Fibroblast of upper back skin (primary cell): ENCODE measurements at regions not wholly inside any gene's neighbourhood (a gene's known extent, or its start where the extent isn't known, plus 50 kb on each side); places are given as distances from the start of the nearest gene placed in this dataset.
A peak's percentile ranks its signal among the peaks of the same experiment; 100 is the strongest.

Experiments used
- DNase-seq: peaks from one replicate; pipeline ENCODE4 v3.0.0-alpha.2; 2013

DNA sequence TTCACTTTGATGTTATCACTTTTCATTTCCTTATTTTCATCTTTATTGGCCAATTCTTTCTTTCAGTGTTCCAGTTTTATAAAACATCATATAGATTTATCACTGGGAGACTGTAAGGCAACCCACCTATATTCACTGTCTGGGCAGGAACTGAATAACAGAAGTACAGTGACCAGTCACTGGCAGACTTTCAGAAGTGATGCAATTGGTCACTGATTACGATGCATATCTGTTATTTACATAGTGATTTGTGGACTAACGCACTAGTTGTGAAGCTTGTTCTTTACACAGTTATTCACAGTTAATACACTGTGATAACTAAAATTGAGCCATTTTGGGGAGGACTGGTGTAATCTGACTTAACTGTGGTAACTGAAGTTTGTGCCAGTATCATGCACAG lies 190.2 kb upstream of the DPH6 start:
- no peak for DNase-seq

DNA sequence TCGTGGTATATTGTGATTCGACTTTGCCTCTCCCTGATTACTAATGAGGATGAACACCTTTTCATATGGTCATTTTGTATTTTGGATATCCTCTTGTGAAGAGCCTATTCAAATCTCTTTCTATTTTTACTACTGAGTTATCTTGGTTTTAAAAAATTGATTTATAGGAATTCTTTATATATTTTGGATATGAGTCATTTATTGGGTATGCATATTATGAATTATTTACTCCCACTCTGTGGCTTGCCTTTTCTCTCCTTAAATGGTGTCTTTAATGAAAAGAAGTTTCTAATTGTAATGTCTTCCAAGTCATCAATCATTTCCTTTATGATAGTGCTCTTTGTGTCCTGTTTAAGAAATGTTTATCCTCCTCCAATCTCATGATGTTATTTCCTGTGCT lies 191.5 kb upstream of the DPH6 start:
- peak; percentile 66 for DNase-seq

DNA sequence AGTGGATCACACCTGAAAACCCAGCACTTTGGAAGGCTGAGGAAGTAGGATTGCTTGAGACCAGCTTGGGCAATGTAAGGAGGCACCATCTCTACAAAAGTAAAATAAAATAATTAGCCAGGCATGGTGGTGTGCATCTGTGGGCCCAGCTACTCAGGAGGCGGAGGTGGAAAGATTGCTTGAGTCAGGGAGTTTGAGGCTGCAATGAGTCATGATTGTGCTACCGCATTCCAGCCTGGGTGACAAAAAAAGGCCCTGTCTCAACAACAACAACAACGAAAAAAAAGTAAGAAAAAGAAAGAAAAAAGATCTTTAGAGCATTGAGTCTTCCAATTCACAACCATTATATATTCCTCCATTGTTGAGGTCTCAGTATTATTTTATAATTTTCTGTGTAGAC lies 192.4 kb upstream of the DPH6 start:
- DNase-seq = no peak

DNA sequence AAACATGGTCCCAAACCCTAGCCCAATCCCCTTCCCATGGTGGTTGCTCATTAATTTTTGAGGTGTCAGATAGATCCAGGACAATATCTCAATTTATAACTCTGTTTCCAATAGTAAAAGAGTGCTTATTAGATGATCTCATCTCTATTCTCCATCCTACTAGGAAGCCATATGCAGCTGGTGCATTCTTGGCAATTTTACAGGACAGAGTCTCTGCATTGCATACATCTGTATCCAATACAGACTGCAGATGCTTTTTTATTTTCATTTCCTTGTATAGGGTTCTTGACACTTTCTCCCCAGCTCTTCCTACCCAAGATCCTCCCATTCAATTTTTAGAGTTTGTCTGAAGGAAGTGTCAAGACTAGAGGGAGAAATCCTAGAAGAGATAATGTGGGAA lies 194.8 kb upstream of the DPH6 start:
- peak; percentile 93 for DNase-seq

DNA sequence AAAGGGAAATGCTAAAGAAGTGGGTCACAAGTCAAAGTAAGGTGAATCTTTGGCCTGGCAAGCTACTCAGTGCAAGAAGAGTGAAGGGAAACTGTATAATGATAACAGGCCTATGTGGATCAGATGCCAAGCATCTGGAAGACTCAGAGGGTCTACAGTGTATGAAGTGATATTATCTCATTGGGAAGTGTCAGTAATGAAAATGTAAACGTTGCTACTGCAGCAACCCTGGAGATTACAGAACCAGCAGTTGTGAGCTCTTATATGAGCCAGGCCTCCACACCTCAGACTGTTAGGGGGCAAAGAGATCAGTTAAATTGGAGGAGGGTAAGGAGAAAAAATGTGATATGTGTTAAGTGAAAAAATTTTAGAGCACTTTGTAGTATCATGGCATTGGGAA lies 195.4 kb upstream of the DPH6 start:
- DNase-seq = no peak

DNA sequence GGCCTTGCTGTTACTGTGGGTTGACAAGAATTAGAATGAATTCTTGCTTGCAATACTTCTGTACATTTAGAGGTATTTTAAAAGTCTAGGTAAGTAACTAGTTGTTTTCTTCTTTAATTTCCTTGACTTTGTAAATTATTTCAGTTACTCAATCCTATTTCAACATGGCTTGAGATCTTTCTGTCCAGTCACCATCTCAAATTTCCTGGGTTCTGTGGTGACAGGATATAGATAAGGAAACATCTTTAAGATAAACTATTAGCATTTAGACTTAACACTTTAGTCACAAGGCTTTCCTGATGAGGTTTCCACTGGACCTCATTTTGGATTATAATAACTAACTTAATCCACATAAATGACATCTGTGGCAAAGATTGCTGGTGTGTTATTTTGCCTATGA lies 195.9 kb upstream of the DPH6 start:
- no peak for DNase-seq

DNA sequence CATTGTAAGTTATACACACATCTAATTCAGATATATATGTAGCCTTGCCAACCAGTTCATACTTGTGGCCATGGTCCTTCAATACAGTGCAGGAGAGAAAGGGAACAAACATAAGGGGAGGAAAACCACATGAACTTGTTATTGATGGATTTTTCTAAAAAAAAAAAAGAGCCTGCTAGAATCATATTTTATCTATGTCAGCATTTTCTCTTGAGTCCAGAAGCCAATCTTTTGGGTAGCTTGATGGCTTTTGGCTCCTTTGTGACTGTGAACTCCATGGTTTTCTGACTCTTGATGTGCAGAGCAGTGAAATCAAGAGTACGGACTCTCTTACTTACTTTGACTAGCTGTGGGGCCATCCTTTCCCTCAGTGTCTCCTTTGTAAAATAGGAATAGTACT lies 197.4 kb upstream of the DPH6 start:
- DNase-seq = no peak

DNA sequence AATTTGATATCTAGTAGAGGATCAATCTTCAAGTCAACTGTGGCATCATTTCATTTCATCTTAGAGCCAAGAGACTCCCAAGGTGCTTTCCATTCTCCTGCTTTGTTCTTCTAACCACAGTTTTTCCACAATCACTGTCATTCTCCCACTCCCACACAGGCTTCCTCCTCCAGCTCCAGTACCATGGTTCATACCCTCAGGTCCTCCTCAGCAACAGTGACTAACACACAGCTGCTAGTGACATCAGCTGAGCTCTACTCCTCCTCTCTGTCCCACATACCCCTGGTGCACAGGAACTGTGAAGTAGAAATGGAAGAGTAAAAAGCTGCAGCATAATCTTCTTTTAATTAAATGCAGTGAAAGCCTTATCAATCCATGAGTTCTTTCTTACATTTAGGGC lies 200.2 kb upstream of the DPH6 start:
- DNase-seq = no peak

DNA sequence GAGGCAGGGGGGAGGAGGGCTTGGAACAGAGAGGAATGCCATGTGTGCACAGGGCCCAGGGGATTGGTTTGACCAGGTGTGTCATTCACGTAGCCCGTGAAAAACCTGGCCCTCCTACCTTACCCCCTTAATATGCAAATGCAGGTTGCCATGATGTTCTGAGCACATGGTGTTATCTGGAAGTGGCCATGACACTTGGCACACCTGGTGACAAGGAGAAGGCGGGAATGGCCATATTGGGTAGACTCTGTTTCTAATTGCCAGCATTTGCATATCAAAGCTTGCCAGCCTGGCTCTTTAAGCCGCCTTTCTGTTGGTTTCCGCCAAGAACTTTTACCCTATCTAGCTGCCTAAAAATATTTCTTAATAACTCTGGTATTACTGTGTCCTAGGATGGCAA lies 202.1 kb upstream of the DPH6 start:
- no peak for DNase-seq

DNA sequence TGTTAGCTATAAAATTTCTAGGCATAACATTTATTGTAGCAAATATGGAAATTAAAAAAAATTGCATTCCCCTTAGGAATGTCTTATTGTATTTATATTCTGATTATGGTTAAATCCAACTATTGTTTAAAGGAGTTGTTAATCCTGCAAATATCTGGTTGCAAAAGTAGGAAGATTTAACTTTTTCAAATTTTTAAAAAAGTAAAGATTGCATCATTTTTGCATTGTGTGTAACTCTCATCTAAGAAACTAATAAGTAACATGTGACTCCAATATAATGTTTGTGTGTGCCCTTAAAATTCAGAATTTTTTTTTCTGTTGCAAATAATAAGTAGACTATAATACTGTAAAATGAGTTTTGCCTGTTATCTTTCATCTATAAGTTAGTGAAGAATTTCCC lies 204.1 kb upstream of the DPH6 start:
- DNase-seq = no peak

DNA sequence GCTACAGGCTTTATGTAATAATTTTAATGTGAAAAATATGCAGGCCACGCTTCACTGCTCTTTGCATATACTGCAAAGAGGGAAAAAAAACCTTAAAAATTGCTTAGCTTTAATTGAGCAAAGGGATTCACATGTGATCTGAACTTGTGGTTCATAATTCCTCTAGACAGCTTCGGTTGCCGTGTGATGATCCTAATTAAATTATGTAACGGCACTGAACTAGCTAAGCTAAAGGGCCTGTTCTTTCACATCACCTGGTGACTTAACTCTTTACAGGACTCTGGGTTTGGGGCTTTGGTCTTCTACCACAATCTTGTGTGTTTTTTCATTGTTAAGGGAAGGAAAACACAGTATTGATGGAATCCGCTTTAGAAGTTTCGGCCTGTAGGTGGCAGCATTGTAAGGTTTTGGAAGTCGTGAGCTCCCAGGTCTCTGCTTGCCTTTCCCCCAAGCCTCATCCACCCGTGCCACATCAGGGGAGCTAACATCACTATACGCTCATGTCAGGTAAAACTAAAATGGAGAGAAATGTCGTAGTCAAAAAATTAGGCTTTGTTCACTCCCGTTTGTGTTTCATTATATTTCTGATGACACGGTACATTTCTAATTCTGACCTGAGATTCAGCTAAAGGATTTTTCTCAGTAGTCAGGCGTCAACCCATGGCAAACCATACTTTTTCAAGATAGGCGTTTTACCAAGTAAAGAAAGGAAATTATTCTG lies 205.6 kb upstream of the DPH6 start:
- peak; percentile 81 for DNase-seq

DNA sequence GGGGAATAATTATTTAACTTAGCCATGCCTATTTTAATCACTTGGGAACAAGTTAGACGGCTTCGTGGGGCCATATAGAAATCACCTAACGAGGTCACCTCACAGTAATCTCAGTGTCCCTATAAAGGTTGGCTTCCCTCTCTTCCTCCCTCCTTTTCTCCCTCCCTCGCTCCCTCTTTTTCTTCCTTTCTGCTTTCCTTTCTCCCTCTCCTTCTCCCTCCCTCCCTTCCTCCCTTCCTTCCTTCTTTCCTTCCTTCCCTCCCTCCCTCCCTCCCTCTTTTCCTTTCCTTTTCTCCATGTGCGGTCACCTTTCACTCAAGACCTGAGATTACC lies 206.1 kb upstream of the DPH6 start:
- no peak for DNase-seq

DNA sequence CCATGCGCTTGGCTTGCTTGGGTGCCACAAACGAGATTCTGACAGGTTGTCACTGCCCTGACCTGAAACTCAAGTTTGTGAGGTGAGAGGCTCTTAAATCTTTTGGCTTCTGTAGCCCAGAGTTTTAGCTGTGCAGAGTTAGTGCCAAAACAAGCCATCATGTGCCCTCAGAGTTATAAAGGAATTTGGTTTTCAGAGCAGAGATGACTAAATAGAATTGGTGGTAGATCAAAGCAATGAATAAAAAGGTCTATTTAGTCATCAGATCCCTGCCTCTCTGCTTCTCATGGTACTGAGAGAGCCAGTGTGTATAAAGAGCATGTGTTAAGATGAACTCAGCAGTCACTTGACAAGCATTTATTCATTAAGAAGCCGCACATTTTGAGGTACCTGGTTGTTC lies 207.5 kb upstream of the DPH6 start:
- DNase-seq = peak; percentile 62

DNA sequence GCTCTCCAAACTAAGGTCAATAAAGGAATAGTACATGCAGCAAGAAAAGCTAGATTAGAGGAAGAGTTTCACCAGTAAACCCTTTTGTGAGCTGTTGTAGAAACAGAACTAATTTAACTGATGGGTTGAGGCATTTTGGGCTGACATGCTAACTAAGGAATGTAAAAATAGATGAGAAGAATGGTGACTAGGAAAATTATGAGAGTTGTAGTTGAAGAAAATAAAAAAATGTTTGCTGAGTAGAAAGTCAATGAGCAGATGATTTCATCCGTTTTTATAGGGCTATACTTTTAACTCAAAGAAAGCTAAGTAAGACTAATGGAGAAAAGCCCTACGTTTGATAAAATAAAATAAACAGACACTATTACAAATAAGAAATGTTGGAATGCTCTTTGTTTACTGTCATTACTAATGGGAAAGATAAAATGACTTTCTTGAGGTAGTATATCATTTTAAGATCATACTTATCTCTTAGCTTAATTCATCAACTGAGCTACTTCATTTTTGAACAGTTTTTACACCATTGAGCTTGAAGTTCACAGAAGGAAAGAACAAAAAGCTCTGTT lies 209.4 kb upstream of the DPH6 start:
- DNase-seq = peak; percentile 19

DNA sequence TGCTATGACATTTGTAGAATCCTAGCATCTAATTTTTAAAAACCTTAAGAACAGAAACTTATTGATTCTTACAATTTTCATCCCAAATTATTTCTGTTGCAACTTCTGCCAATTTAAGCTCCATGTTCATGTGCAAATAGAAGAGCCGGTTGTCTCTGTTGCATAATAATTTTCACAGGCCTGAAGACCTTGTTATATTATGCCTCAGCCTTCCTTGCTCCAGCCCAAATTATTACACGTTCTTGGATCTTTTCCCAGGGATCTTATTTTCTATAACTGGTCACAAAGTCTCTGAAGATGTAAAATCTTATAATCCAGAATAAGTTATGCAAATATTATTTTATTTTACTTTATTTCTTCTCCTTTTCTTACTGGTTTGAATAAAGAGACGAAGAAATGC lies 210.7 kb upstream of the DPH6 start:
- DNase-seq = no peak

DNA sequence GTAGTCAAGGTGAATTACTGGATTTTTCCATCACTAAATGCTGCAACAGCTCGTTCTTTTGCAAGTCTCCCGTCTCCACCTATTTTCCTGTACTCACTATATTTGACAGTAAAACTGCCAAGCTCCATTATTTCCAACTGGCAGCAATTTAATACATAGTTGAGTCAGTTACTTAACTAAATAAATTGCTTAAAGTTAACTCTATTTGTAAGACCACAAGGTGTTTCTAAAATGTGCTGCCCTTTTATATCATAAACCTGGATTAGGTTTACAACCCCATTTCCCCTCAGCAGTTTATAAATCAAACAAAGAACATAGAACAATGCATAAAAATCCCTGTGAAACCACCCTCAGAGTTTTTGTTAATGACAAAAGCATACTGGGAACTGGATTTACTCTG lies 211.4 kb upstream of the DPH6 start:
- no peak for DNase-seq

DNA sequence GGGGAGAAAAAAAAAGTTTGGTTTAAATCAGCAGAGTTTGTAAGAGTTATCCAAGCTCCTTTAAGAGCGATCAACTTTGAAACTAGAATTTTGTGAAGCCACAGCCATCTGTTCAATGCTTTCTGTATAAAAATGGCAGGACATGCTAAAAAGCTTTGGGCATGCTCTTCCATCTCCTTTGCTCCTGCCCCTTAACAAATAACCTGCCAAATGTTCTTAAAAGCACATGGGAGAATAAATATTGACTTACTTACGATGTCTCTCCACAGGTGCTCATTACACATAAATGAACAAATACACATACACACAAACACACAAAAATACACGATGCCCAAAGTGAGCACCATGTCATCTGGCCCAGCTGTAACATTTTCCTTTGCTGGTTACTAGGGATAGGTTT lies 211.8 kb upstream of the DPH6 start:
- no peak for DNase-seq

DNA sequence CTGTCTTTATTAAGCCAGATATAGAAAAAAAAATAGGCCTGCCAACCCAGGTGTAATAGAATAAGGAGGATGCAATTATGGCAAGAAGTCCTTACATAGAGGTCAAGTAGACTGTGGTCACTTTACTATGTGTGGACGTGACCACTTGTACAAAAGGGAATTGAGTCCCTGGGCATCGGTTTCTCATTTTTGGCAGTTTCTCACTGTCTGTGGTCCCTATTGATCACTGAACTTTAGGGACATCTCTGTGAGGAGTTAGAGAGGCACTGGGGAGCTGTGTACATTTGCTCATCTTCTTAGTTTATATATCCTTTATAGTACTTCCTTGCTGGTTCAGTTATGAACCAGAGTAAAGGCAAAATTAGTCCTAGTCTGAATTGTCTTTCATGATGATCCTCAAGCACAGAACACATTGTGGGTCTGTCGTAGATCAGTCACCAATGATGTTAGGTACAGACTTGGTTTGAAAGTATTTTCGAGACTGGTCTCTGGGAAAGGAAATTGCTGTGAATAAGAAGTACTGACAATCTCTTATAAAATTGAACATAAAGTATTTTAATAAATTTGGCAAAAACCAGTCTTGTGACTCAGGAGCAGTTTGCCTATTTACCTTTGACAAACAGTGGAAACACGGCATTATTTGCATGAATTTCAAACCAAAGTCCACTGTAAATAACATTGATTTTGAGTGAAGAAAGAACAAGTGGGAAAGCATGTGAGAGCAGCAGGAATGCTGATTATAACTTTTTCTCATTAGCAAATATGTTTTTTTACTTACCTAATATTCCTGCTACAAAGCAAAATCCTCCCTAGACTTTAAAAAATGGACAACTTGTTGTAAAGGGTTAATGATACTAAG lies 218.9 kb upstream of the DPH6 start:
- no peak for DNase-seq

DNA sequence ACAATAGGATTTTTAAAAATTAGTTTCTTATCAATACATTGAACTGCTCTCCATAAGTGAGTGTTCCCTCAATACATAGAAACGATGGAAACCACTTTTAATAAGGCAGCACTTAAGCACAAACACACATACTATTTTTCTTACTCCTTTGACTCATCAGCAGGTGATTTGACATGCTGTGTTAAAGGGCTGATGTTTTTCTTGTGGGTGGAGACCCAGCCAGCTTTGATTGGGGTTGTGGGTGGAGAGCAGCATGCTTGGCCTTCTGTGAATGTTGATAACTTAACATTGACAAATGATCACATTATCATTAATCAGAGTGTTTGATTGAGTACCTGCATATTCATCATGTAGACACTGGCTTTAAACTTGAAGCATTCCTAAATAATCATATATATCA lies 223.0 kb upstream of the DPH6 start:
- no peak for DNase-seq

DNA sequence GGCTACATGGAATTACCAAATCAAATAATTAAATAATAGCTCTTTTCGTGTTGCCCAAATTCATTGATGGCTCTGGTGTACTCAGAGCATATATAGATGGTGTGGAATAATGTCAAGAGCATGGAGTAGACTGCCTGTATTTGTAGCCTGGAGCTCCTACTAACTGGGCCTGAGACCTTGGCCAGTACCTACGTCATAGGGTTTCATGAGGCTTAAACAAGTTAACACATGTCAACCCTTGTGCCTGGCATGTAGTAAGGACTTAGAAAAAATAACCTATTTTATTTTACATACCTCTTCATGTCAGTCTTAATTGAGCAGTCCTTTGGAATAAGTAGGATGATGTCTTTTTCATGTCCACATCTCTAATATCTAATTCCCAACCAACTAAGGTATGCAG lies 223.7 kb upstream of the DPH6 start:
- no peak for DNase-seq

DNA sequence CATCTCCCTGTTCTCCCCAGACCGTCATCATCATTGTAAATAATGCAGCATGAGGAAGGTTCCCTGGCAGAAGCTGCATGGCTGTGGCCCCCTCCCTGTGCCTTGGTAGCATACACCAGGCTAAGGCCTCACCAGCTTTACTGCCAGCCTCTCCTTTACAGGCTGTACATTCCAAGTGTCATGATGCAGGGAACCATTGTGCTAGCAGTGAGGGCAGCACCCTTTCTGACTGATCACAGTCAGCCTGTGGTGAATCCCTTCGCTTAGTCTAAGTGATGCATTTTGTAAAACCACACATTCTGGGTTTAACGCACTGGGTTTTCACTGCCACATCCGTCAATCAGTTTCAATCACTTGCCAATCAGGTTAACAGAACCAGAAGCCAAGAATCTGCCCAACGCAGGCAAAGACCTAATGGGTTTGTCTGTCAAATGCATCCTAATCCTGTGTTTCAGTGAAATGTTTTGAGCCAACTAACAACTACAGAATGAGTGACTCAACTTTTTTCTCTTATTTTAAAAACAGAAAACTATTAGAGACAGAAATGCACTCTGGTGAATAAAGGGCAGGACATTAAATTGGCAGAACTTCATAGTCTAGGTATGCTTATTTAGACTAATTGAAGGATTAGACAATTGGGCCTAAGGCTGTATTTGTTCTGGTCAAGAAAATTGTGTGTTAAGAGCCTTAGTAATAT lies 225.9 kb upstream of the DPH6 start:
- no peak for DNase-seq

DNA sequence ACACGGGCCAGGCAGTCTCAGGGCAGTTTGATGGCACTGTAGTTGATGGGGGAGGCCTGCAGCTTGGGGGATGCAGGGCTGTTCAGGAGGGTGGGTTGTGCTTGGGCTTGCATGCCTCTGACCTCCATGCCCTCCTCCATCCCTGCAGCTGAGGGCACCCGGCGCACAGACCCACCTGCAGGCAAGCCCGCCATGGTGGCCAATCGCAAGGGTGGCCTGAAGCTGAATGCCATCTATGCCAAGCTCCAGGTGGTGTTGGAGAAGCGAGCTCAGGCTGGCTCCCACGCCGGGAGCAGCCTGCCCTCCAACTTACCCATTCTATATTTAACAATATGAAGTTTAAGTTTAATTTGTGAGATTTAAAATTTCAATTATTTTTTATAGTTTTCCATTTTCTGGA lies 228.7 kb upstream of the DPH6 start:
- DNase-seq = no peak

DNA sequence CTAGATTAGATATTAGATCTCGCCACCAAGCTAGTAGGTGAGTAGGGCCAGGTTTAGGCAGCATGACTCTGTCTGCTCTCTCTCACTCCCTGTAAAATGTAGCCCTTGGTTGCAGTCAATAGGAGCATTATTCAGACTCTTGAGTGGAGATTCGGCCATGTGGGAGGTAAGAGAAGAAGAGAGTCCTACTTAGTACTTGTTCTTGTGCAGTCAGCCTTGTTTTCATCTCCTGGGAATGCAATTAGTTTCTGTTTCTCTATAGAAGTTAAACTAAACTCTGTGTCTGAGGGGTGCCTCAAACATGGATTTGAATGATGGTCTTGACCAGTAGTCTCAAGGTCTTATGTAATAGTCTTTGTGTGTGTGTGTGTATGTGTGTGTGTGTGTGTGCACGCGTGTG lies 229.5 kb upstream of the DPH6 start:
- DNase-seq = no peak

DNA sequence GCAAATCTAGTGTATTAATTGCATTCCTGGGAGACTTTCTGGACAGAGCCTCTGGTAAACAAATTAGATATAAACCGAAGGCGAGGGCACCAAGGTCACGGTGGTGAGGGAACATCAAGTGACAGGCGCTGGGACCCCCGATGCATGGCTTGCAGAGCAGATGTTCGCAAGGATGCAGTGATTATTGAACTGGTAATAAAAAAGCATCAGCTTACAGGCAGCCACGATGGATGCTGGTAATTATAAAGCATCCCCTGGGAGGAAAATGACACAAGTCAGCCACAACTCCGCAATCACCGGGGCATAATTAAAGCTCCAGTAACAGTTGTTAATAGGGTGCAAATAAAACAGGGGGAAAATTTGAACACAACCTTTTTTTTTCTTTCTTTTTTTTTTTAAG lies 231.1 kb upstream of the DPH6 start:
- DNase-seq = no peak
